OCI-LY7 (cell line): ENCODE measurements at regions not wholly inside any gene's neighbourhood (a gene's known extent, or its start where the extent isn't known, plus 50 kb on each side); places are given as distances from the start of the nearest gene placed in this dataset.

Experiments
- EZH2phosphoT487 ChIP-seq: fragments of 200-600 bp; sonication (generic); IDR thresholded peaks from 2 replicates; pipeline ENCODE4 v1.6.1; 2018; ENCODE audit warnings: low read depth, borderline replicate concordance, mild to moderate bottlenecking, mixed run types, antibody characterized with exemption, low read length, moderate library complexity, mixed read lengths
- TF ChIP-seq, protein P1 (sequence below): fragments of 200-600 bp; sonication (generic); conservative IDR thresholded peaks from 2 replicates; pipeline ENCODE4 v1.5.1; 2014; ENCODE audit warnings: mild to moderate bottlenecking, antibody characterized with exemption, low read length, moderate library complexity, mixed read lengths

DNA sequence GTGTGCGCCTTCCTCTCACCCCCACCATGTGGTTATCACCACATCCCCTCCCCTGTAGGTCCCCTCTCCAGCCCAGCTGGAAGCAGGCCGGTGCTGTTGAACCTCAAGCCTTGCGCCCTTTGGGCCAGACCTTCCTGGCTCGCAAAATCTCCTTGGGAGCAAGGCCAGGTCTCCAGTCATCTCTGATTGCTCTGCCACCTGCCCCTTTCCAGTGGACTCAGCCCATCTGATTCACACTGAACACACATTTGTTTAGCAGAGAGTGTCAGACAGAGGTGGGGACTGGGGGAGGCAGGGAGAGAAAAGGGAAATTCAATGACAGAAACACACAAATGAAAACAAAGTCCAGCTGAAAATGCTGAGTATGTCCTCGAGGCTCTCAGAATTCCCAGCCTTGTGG lies 119.4 kb downstream of the TPRA1 start:
- TF ChIP-seq, protein P1, sequence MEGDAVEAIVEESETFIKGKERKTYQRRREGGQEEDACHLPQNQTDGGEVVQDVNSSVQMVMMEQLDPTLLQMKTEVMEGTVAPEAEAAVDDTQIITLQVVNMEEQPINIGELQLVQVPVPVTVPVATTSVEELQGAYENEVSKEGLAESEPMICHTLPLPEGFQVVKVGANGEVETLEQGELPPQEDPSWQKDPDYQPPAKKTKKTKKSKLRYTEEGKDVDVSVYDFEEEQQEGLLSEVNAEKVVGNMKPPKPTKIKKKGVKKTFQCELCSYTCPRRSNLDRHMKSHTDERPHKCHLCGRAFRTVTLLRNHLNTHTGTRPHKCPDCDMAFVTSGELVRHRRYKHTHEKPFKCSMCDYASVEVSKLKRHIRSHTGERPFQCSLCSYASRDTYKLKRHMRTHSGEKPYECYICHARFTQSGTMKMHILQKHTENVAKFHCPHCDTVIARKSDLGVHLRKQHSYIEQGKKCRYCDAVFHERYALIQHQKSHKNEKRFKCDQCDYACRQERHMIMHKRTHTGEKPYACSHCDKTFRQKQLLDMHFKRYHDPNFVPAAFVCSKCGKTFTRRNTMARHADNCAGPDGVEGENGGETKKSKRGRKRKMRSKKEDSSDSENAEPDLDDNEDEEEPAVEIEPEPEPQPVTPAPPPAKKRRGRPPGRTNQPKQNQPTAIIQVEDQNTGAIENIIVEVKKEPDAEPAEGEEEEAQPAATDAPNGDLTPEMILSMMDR, result no peak
- no peak for TF ChIP-seq EZH2phosphoT487
